Thoracic aorta (tissue), 2 donors: ENCODE measurements at regions not wholly inside any gene's neighbourhood (a gene's known extent, or its start where the extent isn't known, plus 50 kb on each side); places are given as distances from the start of the nearest gene placed in this dataset.
"Not testable (repeated sequence)": the region's sequence is repeated elsewhere in the genome, so short reads cannot be mapped to it uniquely, and the experiment has no call there.

Experiments
- ATAC-seq: fragments of 150-250 bp; one replicate; pipeline ENCODE4 v1.8.0; 2017; ENCODE audit warnings: low read depth; ENCODE audit not compliant: insufficient number of reproducible peaks, low FRiP score
- DNase-seq: peaks from one replicate; pipeline ENCODE4 v3.0.0-alpha.2; 2020; ENCODE audit warnings: low spot score
- H3K27ac ChIP-seq, 2 donors: fragments of 200-600 bp; sonication (generic); 1 replicate in 1 of 2; 2 replicates in 1 of 2; pipeline ENCODE4 v1.5.1; 2016; ENCODE audit warnings: mild to moderate bottlenecking in 2 of 2, moderate library complexity in 2 of 2
- H3K27me3 ChIP-seq: fragments of 200-600 bp; sonication (generic); replicated peaks from 2 replicates; pipeline ENCODE4 v1.6.0; 2016; ENCODE audit warnings: mild to moderate bottlenecking; ENCODE audit not compliant: insufficient read depth
- H3K36me3 ChIP-seq: fragments of 200-600 bp; sonication (generic); one replicate; pipeline ENCODE4 v1.5.1; 2016
- H3K4me1 ChIP-seq, 2 donors: fragments of 200-600 bp; sonication (generic); 1 replicate in 1 of 2; 2 replicates in 1 of 2; pipeline versions ENCODE4 v1.5.1 to v1.6.0; 2016; ENCODE audit warnings: low read depth in 2 of 2, mild to moderate bottlenecking in 1 of 2; ENCODE audit not compliant: control insufficient read depth in 1 of 2
- H3K4me3 ChIP-seq: fragments of 200-600 bp; sonication (generic); 2 replicates; pipeline ENCODE4 v1.5.1; 2016; ENCODE audit warnings: mild to moderate bottlenecking
- H3K9me3 ChIP-seq: fragments of 200-600 bp; sonication (generic); 2 replicates; pipeline ENCODE4 v1.5.1; 2016
- TF ChIP-seq, protein P1 (sequence below): fragments of 200-600 bp; sonication (generic); IDR thresholded peaks from one replicate; pipeline ENCODE4 v1.5.1; 2019; ENCODE audit warnings: antibody characterized with exemption

DNA sequence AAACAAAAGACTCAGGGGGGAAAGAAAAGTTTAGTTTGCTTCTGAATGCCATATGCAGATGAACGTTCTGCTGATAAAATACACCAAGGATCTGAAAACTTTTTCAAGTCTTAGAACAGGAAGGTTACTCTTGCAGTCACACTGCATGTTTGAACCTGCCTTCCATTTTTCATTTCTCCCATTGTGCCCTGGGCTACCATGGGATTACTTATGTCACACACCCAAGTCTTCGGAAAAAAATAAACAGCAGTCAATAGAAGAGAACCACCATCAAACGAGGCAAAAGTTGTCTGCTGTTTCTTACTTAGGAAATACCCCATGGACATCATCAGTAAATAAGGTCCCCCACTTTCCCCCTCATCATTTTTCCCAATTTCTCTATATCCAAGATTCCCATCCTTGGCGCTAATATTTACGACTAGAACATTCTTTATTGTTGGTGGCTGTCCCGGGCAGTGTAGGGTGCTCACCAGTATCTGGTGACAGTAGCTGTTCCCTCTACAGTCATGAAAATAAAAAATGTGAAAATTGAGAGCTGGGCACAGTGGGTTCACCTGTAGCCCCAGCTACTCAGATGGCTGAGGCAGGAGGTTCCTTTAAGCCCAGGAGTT is 202.5 kb downstream of the BCAS1 start:
- no peaks in the 10 kb centered on the region for H3K27me3 ChIP-seq
- ATAC-seq (no peak), DNase-seq (no peak)
- TF ChIP-seq, protein P1, sequence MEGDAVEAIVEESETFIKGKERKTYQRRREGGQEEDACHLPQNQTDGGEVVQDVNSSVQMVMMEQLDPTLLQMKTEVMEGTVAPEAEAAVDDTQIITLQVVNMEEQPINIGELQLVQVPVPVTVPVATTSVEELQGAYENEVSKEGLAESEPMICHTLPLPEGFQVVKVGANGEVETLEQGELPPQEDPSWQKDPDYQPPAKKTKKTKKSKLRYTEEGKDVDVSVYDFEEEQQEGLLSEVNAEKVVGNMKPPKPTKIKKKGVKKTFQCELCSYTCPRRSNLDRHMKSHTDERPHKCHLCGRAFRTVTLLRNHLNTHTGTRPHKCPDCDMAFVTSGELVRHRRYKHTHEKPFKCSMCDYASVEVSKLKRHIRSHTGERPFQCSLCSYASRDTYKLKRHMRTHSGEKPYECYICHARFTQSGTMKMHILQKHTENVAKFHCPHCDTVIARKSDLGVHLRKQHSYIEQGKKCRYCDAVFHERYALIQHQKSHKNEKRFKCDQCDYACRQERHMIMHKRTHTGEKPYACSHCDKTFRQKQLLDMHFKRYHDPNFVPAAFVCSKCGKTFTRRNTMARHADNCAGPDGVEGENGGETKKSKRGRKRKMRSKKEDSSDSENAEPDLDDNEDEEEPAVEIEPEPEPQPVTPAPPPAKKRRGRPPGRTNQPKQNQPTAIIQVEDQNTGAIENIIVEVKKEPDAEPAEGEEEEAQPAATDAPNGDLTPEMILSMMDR = no peak
- no peaks in the 10 kb centered on the region for H3K36me3 ChIP-seq
- H3K27ac ChIP-seq = no peak overlapping the region
- H3K4me1 ChIP-seq = peaks cover 20 to 32% of the 10 kb centered on the region in 2 donors
- no peaks in the 10 kb centered on the region for H3K9me3 ChIP-seq
- no peak overlapping the region for H3K4me3 ChIP-seq

DNA sequence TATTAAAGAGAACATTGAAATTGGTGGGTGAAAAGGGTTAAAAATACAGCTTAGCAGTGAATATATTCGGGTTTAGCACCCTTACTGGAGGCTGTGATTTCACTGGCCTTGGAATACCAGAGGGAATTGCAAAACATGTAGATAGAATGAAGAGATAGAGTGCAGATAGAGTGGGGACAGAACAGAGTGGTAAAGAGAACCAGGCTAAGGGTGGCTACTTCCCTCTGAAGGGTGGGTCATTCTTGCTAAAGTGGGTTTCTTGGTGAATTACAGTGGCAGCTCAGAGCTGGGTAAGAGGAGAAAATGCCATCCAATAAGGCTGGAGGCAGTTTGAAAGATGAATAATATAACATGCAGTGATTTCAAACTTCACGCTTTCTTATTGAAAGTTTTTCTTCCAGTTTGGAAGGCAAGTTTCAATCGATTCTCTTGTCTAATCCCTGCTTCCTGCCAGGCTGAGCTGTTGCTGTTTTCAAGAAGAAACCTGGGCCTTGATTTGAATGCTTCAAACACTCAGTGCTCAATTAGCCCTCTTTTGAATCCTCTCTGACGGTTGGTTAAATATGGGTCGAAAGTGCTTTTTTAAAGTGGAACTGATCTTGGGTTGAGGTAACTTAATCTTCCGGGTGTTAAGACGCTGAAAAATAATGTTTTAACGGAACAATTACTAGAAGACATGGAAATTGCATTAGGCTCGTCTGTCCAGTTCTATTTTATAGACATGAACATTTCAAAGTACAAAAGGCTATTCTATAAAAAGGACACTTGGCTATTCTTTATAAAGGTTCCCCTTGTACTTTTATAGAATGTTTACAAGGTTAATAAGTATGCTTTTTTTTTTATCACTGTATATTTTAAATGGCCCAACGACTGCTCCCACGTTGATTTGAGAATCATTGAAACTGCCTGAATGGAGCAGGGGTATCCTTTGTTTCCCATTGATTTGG is 203.3 kb downstream of the BCAS1 start:
- Histone ChIP-seq H3K27ac (peak overlapping the region in 1 of 2 donors; percentile 1), H3K4me3 (no peak overlapping the region), H3K36me3 (no peaks in the 10 kb centered on the region), H3K27me3 (no peaks in the 10 kb centered on the region), H3K9me3 (no peaks in the 10 kb centered on the region), H3K4me1 (peaks cover 14 to 24% of the 10 kb centered on the region in 2 donors)
- TF ChIP-seq, protein P1 = no peak
- no peak for ATAC-seq
- DNase-seq = no peak

DNA sequence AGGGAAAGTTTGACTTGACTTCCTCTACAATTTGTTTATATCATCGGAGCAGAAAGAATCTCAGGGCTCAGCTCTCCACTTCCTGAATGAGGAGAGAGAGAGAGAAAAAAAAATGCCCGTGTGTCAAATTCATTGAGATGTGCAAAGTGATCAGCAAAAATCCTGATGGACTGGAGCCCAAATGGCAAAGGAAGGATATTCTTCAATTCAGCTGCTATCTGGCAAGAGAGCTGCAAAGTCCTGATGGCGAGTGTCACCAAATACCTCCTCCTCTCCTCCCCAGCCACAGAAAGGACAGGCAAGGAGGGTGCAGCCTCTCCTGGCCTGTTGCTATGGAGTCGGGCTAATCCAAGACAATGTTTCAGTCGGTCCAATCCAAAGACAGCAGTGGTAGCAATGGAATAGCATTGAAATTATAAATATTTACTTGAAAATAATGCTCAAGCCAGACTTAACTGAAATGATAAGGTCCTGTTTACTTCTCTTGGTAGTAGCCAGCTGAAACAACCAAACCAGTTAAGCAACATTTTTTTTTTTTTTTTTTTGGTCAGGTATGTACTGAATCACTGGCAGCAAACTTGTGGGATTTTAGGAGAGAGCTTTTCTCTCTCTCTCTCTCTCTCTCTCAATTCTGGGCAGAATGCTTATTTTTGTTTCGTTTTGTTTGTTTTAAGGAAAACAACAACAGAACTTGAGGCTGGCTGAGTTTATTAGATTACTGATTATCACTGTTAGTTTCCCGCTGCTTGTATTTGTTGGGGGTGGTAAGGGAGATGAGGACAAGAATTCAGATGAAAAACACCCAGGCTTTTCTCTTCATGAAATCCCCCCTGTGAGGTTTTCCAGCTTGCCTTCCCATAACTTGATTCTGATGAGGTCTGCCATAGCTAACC is 204.2 kb downstream of the BCAS1 start:
- Histone ChIP-seq H3K36me3 (no peaks in the 10 kb centered on the region), H3K27ac (peak overlapping the region in 1 of 2 donors; percentile 27), H3K4me3 (peak overlapping the region; percentile 49), H3K9me3 (no peaks in the 10 kb centered on the region), H3K27me3 (no peaks in the 10 kb centered on the region), H3K4me1 (peaks cover 13 to 21% of the 10 kb centered on the region in 2 donors)
- TF ChIP-seq, protein P1 = no peak
- no peak for DNase-seq
- no peak for ATAC-seq

DNA sequence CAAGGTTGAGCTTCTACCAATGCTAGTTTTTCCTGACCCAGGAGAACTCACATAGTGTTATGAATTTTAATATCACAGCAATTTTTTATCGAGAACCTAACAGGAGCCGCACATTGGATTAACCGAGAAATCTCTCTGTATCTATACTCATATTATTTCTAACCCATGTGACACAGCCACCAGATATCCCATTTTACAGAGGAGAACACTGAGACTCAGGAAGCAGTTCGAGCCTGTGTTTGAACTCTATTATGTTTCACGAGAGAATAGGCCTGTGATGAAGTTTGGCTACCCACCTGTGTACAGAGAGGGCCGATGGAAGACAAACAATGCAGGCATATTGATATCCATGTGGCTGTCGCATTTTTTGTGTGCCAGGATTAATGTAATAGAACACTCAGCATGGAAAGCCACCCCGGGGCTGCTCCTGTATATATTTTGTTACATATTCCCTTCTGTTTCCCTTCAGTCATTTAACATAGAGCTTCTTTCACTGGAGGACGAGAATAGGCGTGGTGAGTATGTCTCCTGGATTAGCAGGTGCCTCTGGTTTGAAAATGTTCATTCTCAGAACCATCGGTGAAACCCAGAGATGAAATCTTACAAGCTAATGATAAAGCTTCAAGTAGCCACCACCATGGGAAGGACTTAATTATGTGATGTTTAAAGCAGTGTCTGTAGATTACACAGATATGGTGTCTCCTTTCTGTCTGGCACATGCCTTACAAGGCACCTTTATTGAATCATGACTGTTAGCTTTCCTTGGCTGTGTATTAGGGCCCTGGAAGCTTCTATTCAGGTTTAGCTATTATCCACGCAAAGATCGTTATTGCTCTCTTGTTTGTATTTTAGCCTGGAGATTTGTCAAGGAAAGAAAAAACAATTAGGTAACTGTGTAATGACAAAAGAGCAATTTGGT is 205.4 kb downstream of the BCAS1 start:
- DNase-seq, H3K27me3 ChIP-seq, ATAC-seq, H3K36me3 ChIP-seq, H3K9me3 ChIP-seq, H3K4me3 ChIP-seq: not testable (repeated sequence)
- Histone ChIP-seq H3K4me1 (peaks cover 16 to 21% of the 10 kb centered on the region in 2 donors), H3K27ac (peak overlapping the region in 1 of 2 donors; percentile 27)

DNA sequence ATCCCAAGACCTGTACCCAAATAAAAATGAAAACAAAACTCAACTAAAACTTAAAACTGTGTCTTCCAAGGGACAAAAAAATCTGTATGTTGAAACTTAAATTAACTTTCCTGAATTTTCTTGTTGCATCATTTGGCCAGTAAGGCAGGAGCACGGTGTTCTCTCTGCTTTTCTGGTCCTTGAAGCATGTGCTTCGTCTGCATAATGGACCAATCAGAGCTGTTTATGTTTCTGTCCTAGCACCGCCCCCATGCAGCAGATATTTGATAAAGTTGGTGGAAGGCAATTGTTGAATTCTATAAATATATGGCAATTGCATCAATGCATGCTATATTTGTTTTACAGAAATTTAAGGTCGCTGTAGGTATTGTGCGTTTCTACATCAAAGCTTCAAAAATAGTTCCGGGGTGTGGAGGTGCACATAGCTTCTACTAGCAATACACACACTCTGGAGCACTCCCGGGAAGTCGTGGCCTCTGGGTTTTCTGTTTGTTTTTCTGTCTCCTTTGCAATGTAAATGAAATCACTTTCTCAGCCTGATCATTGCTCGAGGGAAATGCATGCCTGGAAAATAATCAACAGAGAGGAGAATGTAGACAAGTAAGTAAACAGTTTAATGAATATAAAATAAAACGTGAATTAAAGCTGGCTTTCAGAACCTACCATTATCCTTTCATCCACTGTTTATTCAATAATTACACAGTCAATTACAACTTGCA is 206.3 kb downstream of the BCAS1 start:
- not testable (repeated sequence) for H3K4me3 ChIP-seq, ATAC-seq, DNase-seq, H3K27me3 ChIP-seq, H3K9me3 ChIP-seq, H3K36me3 ChIP-seq, H3K27ac ChIP-seq
- H3K4me1 ChIP-seq = peaks cover 21% of the 10 kb centered on the region in 2 donors

DNA sequence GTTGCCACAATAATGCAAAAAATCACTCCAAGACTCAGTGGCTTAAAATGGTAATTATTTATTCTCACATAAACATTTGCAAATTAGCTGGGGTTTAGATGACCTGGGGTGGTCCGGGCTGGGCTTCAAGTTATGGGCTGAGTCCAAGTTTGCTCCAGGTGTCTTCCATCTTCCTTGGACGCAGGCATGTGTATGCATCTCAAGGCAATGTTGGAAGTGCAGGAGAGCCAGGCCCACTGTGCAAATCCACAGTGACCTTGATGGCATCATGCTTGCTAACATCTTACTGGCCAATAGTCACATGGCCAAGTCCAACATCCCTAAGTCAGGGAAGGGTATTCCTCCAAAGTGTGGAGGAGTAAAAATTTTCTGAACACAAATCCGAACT is 206.9 kb downstream of the BCAS1 start:
- H3K27ac ChIP-seq, H3K4me3 ChIP-seq, H3K36me3 ChIP-seq, DNase-seq, ATAC-seq, H3K9me3 ChIP-seq, H3K27me3 ChIP-seq: not testable (repeated sequence)
- peaks cover 21% of the 10 kb centered on the region in 2 donors for H3K4me1 ChIP-seq

DNA sequence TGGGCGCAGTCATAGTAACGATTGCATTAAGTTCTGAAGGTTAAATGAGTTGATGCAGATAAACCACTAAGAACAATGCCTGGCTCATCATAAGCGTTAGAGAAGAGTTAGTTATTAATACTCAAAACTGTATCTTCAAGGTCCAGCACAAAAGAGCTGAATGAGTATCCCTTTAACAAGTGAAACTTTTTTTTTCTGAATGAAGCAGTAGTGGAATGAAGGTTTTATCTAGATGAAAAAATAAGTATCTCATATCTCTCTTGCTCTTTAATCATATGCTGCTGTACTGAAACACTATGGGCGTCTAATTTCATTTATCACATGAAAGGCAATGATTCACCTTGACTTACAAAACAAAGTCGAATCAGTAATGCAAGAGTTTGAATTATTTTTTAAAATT is 207.4 kb downstream of the BCAS1 start:
- H3K27ac ChIP-seq, H3K9me3 ChIP-seq, ATAC-seq, DNase-seq, H3K4me3 ChIP-seq, H3K36me3 ChIP-seq, H3K27me3 ChIP-seq: not testable (repeated sequence)
- H3K4me1 ChIP-seq = peaks cover 21% of the 10 kb centered on the region in 2 donors

DNA sequence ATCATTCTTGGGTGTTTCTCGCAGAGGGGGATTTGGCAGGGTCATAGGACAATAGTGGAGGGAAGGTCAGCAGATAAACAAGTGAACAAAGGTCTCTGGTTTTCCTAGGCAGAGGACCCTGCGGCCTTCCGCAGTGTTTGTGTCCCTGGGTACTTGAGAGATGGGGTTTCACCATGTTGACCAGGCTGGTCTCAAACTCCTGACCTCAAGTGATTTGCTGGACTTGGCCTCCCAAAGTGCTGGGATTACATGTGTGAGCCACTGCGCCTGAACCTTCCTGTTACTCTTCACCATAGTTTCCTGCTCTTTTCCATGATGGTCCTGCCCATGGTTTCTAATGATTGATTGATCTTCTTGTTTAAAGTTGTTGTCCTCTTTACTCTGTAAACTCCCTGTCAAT is 207.9 kb downstream of the BCAS1 start:
- not testable (repeated sequence) for H3K4me3 ChIP-seq, DNase-seq, H3K36me3 ChIP-seq, H3K27me3 ChIP-seq, ATAC-seq, H3K9me3 ChIP-seq, H3K27ac ChIP-seq
- H3K4me1 ChIP-seq = peaks cover 21% of the 10 kb centered on the region in 2 donors
